Transverse colon (tissue), 4 donors: ENCODE measurements at regions not wholly inside any gene's neighbourhood (a gene's known extent, or its start where the extent isn't known, plus 50 kb on each side); places are given as distances from the start of the nearest gene placed in this dataset.
A peak's percentile ranks its signal among the peaks of the same experiment; 100 is the strongest.

Experiments
- DNase-seq: peaks from one replicate; pipeline ENCODE4 v3.0.0-alpha.2; 2019
- H3K27ac ChIP-seq, 4 donors: fragments of 200-600 bp; sonication (generic); 2 replicates each; pipeline ENCODE4 v1.5.1; 2016 to 2018; ENCODE audit warnings: inconsistent platforms in 4 of 4
- H3K27me3 ChIP-seq: fragments of 200-600 bp; sonication (generic); 2 replicates; pipeline ENCODE4 v1.5.1; 2017; ENCODE audit warnings: inconsistent platforms
- H3K36me3 ChIP-seq, 4 donors: fragments of 200-600 bp; sonication (generic); 2 replicates each; pipeline ENCODE4 v1.5.1; 2017 to 2019; ENCODE audit warnings: inconsistent platforms in 4 of 4
- H3K4me1 ChIP-seq, 4 donors: fragments of 200-600 bp; sonication (generic); 2 replicates each; pipeline ENCODE4 v1.5.1; 2017 to 2020; ENCODE audit warnings: inconsistent platforms in 4 of 4
- H3K4me3 ChIP-seq, 4 donors: fragments of 200-600 bp; sonication (generic); 1 replicate in 1 of 4; 2 replicates in 3 of 4; pipeline versions ENCODE4 v1.5.1 to v1.6.1; 2017 to 2019; ENCODE audit warnings: inconsistent platforms in 4 of 4
- H3K9me3 ChIP-seq, 2 donors: fragments of 200-600 bp; sonication (generic); 2 replicates each; pipeline ENCODE4 v1.5.1; 2017 to 2019; ENCODE audit warnings: inconsistent platforms in 2 of 2
- CTCF ChIP-seq, 5 experiments: fragments of 200-600 bp in 3 of 5; fragments of 450-650 bp in 2 of 5; sonication (generic) in 3 of 5; IDR thresholded peaks; 1 replicate in 2 of 5; 2 replicates in 3 of 5; pipeline ENCODE4 v1.5.1; 2016 to 2017; ENCODE audit warnings: antibody characterized with exemption in 5 of 5, inconsistent platforms in 3 of 5, mild to moderate bottlenecking in 2 of 5, moderate library complexity in 1 of 5
- EP300 ChIP-seq: sonication (generic); formaldehyde crosslinking; IDR thresholded peaks from one replicate; pipeline ENCODE4 v1.6.1; 2017; ENCODE audit warnings: antibody characterized with exemption, low read depth
- POLR2A ChIP-seq: fragments of 450-650 bp; IDR thresholded peaks from one replicate; pipeline ENCODE4 v1.6.1; 2016; ENCODE audit warnings: antibody characterized with exemption, mild to moderate bottlenecking, moderate library complexity
- POLR2AphosphoS5 ChIP-seq, 3 donors: sonication (generic); formaldehyde crosslinking; IDR thresholded peaks; one replicate each; pipeline ENCODE4 v1.6.1; 2016; ENCODE audit warnings: antibody characterized with exemption in 3 of 3
- WGBS, 2 donors: methylation state at CpG; one replicate each; pipeline ENCODE4 v1.1.5; 2018; ENCODE audit warnings: low coverage in 1 of 2; 5-methylcytosine and 5-hydroxymethylcytosine counted together
- in situ Hi-C, 4 donors: fragments of 200-750 bp; cut with MboI; loops; one replicate each; pipeline versions ENCODE4 v1.15.0 to v1.15.1; 2017; ENCODE audit warnings: low sequenced_read_pairs in 3 of 4, low pct_ligation_motif_present in 1 of 4, low pct_unique_long_range_greater_than_20kb in 1 of 4
- intact Hi-C: fragments of 100-400 bp; cut with DNase I; formaldehyde crosslinking; loops from one replicate; pipeline ENCODE4 v1.15.1; 2023; ENCODE audit warnings: low total_unique reads

- TF ChIP-seq EP300 = no peak
- TF ChIP-seq POLR2AphosphoS5 (IDR thresholded peaks at IDR 0.05) = no peak
- TF ChIP-seq CTCF (IDR thresholded peaks at IDR 0.05) = no peak
- no peak for TF ChIP-seq POLR2A
- no peak for DNase-seq
- in situ Hi-C loops = no loop called here
- no peaks in the 10 kb centered on the region for H3K27me3 ChIP-seq
- 72 to 85% methylated on average over 3 of the region's 3 CpGs for WGBS, 2 donors
- no peaks in the 10 kb centered on the region for H3K9me3 ChIP-seq
- H3K4me3 ChIP-seq = no peak overlapping the region
- H3K36me3 ChIP-seq = no peaks in the 10 kb centered on the region
- peak overlapping the region in 1 of 4 donors; percentile 3 for H3K27ac ChIP-seq
- H3K4me1 ChIP-seq = no peaks in the 10 kb centered on the region
- intact Hi-C loops = no loop called here
These were observed 83.0 kb upstream of the FNDC3A start for GRCh38 chr13:48892688-48893075.

- no peaks in the 10 kb centered on the region for H3K9me3 ChIP-seq
- H3K27ac ChIP-seq = no peak overlapping the region
- DNase-seq = no peak
- H3K27me3 ChIP-seq = no peaks in the 10 kb centered on the region
- H3K36me3 ChIP-seq = no peaks in the 10 kb centered on the region
- TF ChIP-seq CTCF (IDR thresholded peaks at IDR 0.05) (no peak), EP300 (no peak), POLR2AphosphoS5 (IDR thresholded peaks at IDR 0.05) (no peak), POLR2A (no peak)
- H3K4me3 ChIP-seq = no peak overlapping the region
- H3K4me1 ChIP-seq = no peaks in the 10 kb centered on the region
- in situ Hi-C loops = no loop called here
- intact Hi-C loops = no loop called here
These were observed 79.4 kb upstream of the FNDC3A start for GRCh38 chr13:48896312-48896711.

- no peak for TF ChIP-seq POLR2A
- TF ChIP-seq POLR2AphosphoS5 (IDR thresholded peaks at IDR 0.05) = no peak
- TF ChIP-seq EP300 = no peak
- TF ChIP-seq CTCF (IDR thresholded peaks at IDR 0.05) = no peak
- intact Hi-C loops = no loop called here
- H3K27ac ChIP-seq = no peak overlapping the region
These were observed 73.9 kb upstream of the FNDC3A start for GRCh38 chr13:48901781-48902180.

GRCh38 chr13:48902368-48902767, 73.3 kb upstream of the FNDC3A start:
- no peak for DNase-seq
- intact Hi-C loops (no loop called here), in situ Hi-C loops (no loop called here)
- no peak for TF ChIP-seq EP300
- no peak for TF ChIP-seq POLR2A
- TF ChIP-seq CTCF (IDR thresholded peaks at IDR 0.05) = no peak
- TF ChIP-seq POLR2AphosphoS5 (IDR thresholded peaks at IDR 0.05) = no peak
- no peaks in the 10 kb centered on the region for H3K9me3 ChIP-seq
- H3K27ac ChIP-seq = no peak overlapping the region
- WGBS, 2 donors = 33 to 38% methylated on average over 1 of the region's 1 CpG
- no peaks in the 10 kb centered on the region for H3K27me3 ChIP-seq
- no peaks in the 10 kb centered on the region for H3K36me3 ChIP-seq
- H3K4me3 ChIP-seq = no peak overlapping the region
- no peaks in the 10 kb centered on the region for H3K4me1 ChIP-seq

More at GRCh38 chr13:48901781-48902180, 73.9 kb upstream of the FNDC3A start:
- no peaks in the 10 kb centered on the region for H3K27me3 ChIP-seq
- H3K4me3 ChIP-seq = no peak overlapping the region
- H3K36me3 ChIP-seq = no peaks in the 10 kb centered on the region
- DNase-seq = no peak
- H3K4me1 ChIP-seq = no peaks in the 10 kb centered on the region
- in situ Hi-C loops = no loop called here
- no peaks in the 10 kb centered on the region for H3K9me3 ChIP-seq
